ENCODE measurements at regions not wholly inside any gene's neighbourhood (a gene's known extent, or its start where the extent isn't known, plus 50 kb on each side); places are given as distances from the start of the nearest gene placed in this dataset.

- no peak for TF ChIP-seq CTCF (IDR thresholded peaks at IDR 0.05; ENCODE audit: low read length)
- TF ChIP-seq EZH2 (IDR thresholded peaks at IDR 0.05; ENCODE audit: borderline replicate concordance, low read length), result no peak
Measured at GRCh38 chr10:8312781-8313180, 258.3 kb downstream of the GATA3 start.
